A673 (cell line): ENCODE measurements at regions not wholly inside any gene's neighbourhood (a gene's known extent, or its start where the extent isn't known, plus 50 kb on each side); places are given as distances from the start of the nearest gene placed in this dataset.

ENCODE experiments used
- BruUV-seq: library from RNA; stranded (reverse); fragments of 400-500 nt; replicated peaks from 2 replicates; lab custom pipeline; 2021; lab: Mats Ljungman, UMichigan
- CTCF ChIA-PET: fragments of 300-600 bp; sonication (Branson Sonifier 250); formaldehyde crosslinking; loops from one replicate; lab custom pipeline; 2022; ENCODE audit warnings: antibody characterized with exemption; lab: Charles Lee
- POLR2A ChIA-PET: fragments of 300-600 bp; sonication (Branson Sonifier 250); formaldehyde crosslinking; loops from one replicate; lab custom pipeline; 2022; ENCODE audit warnings: antibody characterized with exemption; ENCODE audit not compliant: low non-redundant PET; lab: Charles Lee
- DNase-seq: peaks from one replicate; pipeline ENCODE4 v3.0.0-alpha.2; 2015; ENCODE audit warnings: low spot score
- H3K27ac ChIP-seq: fragments of 200-600 bp; sonication (generic); 2 replicates; pipeline ENCODE4 v1.5.1; 2016; ENCODE audit warnings: mixed run types, low read depth, mild to moderate bottlenecking, mixed read lengths, antibody characterized with exemption, low read length; ENCODE audit not compliant: poor library complexity, severe bottlenecking
- H3K27me3 ChIP-seq: fragments of 200-600 bp; sonication (generic); replicated peaks from 2 replicates; pipeline ENCODE4 v1.6.1; 2017; ENCODE audit warnings: mixed run types, low read depth, mild to moderate bottlenecking, mixed read lengths, antibody characterized with exemption, low read length; ENCODE audit not compliant: insufficient read depth, poor library complexity
- H3K36me3 ChIP-seq: fragments of 200-600 bp; sonication (generic); 2 replicates; pipeline ENCODE4 v1.6.1; 2016; ENCODE audit warnings: mixed run types, mild to moderate bottlenecking, mixed read lengths, antibody characterized with exemption, low read length; ENCODE audit not compliant: insufficient read depth, poor library complexity, severe bottlenecking
- H3K4me1 ChIP-seq: fragments of 200-600 bp; sonication (generic); 2 replicates; pipeline ENCODE4 v1.6.1; 2017; ENCODE audit warnings: mixed run types, mild to moderate bottlenecking, mixed read lengths, antibody characterized with exemption, low read length; ENCODE audit not compliant: insufficient read depth, poor library complexity, severe bottlenecking
- H3K4me3 ChIP-seq: fragments of 200-600 bp; sonication (generic); 2 replicates; pipeline ENCODE4 v1.5.1; 2016; ENCODE audit warnings: low read depth, mixed run types, mild to moderate bottlenecking, mixed read lengths, low read length; ENCODE audit not compliant: poor library complexity, severe bottlenecking
- H3K9me3 ChIP-seq: fragments of 200-600 bp; sonication (generic); 2 replicates; pipeline ENCODE4 v1.6.1; 2016; ENCODE audit warnings: mixed run types, low read depth, mild to moderate bottlenecking, mixed read lengths, antibody characterized with exemption, low read length; ENCODE audit not compliant: poor library complexity, severe bottlenecking
- EZH2 ChIP-seq: fragments of 200-600 bp; sonication (generic); IDR thresholded peaks from 2 replicates; pipeline ENCODE4 v1.6.1; 2017; ENCODE audit warnings: borderline replicate concordance, low read depth, mild to moderate bottlenecking, mixed read lengths, antibody characterized with exemption, low read length; ENCODE audit not compliant: poor library complexity, severe bottlenecking
- intact Hi-C: fragments of 100-400 bp; cut with micrococcal nuclease; formaldehyde crosslinking; loops from one replicate; pipeline ENCODE4 v1.10.0; 2022; ENCODE audit not compliant: unreplicated experiment
- TF ChIP-seq, protein P1 (sequence below): fragments of 300-800, 200-600 bp; sonication (generic); conservative IDR thresholded peaks from 2 replicates; pipeline ENCODE4 v1.5.1; 2017; ENCODE audit warnings: low read depth, mild to moderate bottlenecking, antibody characterized with exemption, low read length, moderate library complexity, mixed read lengths

DNA sequence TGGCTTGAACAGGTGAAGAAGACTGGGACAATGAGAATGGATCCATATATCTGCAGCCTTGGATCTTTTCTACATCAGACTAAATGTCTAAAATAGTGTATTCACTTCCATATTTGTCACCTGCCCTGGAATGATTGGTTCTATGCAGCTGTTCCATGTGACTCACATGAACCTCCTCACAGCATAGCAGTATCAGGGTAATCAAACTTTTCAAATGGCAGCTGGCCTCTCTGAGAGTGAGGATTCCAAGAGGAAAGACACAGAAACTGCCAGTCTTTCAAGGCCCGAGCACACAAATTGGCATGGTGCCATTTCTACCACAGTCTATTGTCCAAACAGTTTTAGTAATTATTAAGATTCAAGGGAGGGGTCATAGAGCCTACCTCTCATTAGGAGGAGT lies 859.3 kb downstream of the BCL11A start:
- intact Hi-C loops, result no loop called here
- Histone ChIP-seq H3K4me1 (no peaks in the 10 kb centered on the region), H3K4me3 (no peak overlapping the region), H3K36me3 (no peaks in the 10 kb centered on the region), H3K9me3 (peaks cover 5% of the 10 kb centered on the region), H3K27ac (no peak overlapping the region), H3K27me3 (no peaks in the 10 kb centered on the region)
- ChIA-PET POLR2A (no interaction called here), CTCF (no interaction called here)
- no peak for DNase-seq
- TF ChIP-seq, protein P1, sequence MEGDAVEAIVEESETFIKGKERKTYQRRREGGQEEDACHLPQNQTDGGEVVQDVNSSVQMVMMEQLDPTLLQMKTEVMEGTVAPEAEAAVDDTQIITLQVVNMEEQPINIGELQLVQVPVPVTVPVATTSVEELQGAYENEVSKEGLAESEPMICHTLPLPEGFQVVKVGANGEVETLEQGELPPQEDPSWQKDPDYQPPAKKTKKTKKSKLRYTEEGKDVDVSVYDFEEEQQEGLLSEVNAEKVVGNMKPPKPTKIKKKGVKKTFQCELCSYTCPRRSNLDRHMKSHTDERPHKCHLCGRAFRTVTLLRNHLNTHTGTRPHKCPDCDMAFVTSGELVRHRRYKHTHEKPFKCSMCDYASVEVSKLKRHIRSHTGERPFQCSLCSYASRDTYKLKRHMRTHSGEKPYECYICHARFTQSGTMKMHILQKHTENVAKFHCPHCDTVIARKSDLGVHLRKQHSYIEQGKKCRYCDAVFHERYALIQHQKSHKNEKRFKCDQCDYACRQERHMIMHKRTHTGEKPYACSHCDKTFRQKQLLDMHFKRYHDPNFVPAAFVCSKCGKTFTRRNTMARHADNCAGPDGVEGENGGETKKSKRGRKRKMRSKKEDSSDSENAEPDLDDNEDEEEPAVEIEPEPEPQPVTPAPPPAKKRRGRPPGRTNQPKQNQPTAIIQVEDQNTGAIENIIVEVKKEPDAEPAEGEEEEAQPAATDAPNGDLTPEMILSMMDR, result no peak
- no peak for TF ChIP-seq EZH2
- BruUV-seq, result no TSS peak

DNA sequence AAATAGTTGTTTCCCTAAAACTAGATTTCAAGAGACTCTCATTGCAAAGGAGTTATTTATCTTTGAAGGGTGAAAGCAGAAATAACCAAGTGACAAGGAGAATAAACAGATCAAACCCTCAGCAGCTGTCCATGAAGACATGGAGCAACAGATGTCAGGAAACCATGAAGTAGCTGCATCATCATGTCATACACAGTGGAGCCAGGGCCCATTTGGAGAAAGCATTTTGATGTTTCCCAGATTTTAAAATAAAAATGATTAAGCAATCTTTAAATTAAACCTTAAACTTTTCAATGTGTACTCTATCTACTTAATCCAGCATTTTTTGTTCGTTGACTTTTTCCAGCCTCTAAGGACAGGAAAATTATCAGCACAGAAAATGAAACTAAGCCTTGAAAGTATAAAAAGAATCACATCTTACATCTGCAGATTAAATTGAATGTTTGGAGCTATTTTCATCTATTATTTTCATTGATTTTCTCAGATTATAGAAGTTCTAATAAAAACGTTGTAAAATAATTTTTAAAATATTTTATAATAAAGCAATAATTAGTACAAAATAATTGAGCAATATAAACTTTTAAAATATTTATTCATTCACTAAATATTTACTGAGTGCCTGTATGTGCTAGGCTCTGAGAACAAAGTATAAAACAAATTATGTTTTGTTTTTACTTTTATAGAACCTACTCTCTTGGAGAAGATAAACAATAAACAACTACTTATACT lies 860.1 kb downstream of the BCL11A start:
- CTCF ChIA-PET, result no interaction called here
- Histone ChIP-seq H3K4me1 (no peaks in the 10 kb centered on the region), H3K27me3 (no peaks in the 10 kb centered on the region), H3K9me3 (peaks cover 5% of the 10 kb centered on the region), H3K4me3 (no peak overlapping the region), H3K27ac (no peak overlapping the region), H3K36me3 (no peaks in the 10 kb centered on the region)
- no peak for TF ChIP-seq EZH2
- TF ChIP-seq, protein P1, result no peak
- intact Hi-C loops, result no loop called here
- DNase-seq, result no peak
- no TSS peak for BruUV-seq
- POLR2A ChIA-PET, result no interaction called here

DNA sequence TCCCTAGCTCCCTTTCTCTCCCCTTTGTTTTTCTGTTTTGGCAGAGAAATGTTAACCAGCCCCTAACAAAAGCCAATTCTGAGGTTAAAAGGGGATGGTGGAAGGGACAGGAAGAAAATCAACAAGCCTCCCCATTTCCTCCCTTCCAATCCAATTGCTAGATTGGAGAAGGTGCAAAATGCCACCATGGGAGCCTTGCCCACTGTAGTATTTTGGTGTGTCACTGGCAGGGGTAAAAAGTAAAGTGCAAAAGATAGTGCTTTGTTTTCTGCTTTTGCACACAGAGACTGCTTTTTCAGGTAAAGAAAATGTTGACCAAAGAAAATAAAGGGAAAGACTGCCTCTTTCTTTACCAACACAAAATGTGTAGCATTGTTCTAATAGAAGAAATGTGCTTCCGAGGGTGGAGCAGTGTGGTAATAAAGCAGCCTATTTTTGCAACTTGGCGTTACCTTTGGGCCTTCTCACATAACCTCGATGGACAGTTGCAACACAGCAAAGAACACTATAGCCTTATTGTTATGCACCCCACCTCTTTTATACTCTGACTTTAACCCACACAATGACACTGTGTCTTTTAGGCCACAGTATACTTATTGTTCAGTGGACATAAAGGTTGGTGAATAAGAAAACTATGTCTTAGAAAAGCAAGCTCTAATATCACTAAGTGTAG lies 861.8 kb downstream of the BCL11A start:
- Histone ChIP-seq H3K9me3 (peaks cover 5% of the 10 kb centered on the region), H3K27ac (no peak overlapping the region), H3K27me3 (no peaks in the 10 kb centered on the region), H3K4me3 (no peak overlapping the region), H3K4me1 (no peaks in the 10 kb centered on the region), H3K36me3 (no peaks in the 10 kb centered on the region)
- POLR2A ChIA-PET, result no interaction called here
- no TSS peak for BruUV-seq
- no peak for TF ChIP-seq EZH2
- TF ChIP-seq, protein P1, result no peak
- intact Hi-C loops, result no loop called here
- DNase-seq, result no peak
- CTCF ChIA-PET, result no interaction called here
